ENCODE measurements at regions not wholly inside any gene's neighbourhood (a gene's known extent, or its start where the extent isn't known, plus 50 kb on each side); places are given as distances from the start of the nearest gene placed in this dataset.

- intact Hi-C loops (cut with DNase I, micrococcal nuclease): no loop called here
- DNase-seq (no peak), ATAC-seq (no peak)
Measured at GRCh38 chrX:137405449-137406140, 160.3 kb upstream of the ZIC3 start.

GRCh38 chrX:137401092-137401491 lies 164.8 kb upstream of the ZIC3 start:
- ATAC-seq: no peak
- intact Hi-C loops (cut with DNase I, micrococcal nuclease): no loop called here
- DNase-seq: no peak

GRCh38 chrX:137387646-137388045 lies 178.3 kb upstream of the ZIC3 start:
- DNase-seq (no peak), ATAC-seq (no peak)
- intact Hi-C loops (cut with DNase I, micrococcal nuclease): no loop called here

GRCh38 chrX:137366018-137366633 lies 199.8 kb upstream of the ZIC3 start:
- ATAC-seq (no peak), DNase-seq (no peak)
- intact Hi-C loops (cut with DNase I, micrococcal nuclease): no loop called here

- intact Hi-C loops (cut with DNase I, micrococcal nuclease): no loop called here
Measured at GRCh38 chrX:137363559-137363958, 202.4 kb upstream of the ZIC3 start.

GRCh38 chrX:137362583-137362982 lies 203.3 kb upstream of the ZIC3 start:
- DNase-seq (no peak), ATAC-seq (no peak)
- intact Hi-C loops (cut with DNase I, micrococcal nuclease): no loop called here

More at GRCh38 chrX:137363559-137363958, 202.4 kb upstream of the ZIC3 start:
- DNase-seq (no peak), ATAC-seq (no peak)

GRCh38 chrX:137354851-137355250 lies 211.1 kb upstream of the ZIC3 start:
- DNase-seq: no peak
- ATAC-seq: no peak
- intact Hi-C loops (cut with DNase I, micrococcal nuclease): no loop called here

GRCh38 chrX:137353404-137353803 lies 212.5 kb upstream of the ZIC3 start:
- ATAC-seq: no peak
- DNase-seq: no peak
- intact Hi-C loops (cut with DNase I, micrococcal nuclease): no loop called here

- DNase-seq (no peak), ATAC-seq (no peak)
- intact Hi-C loops (cut with DNase I, micrococcal nuclease): no loop called here
Measured at GRCh38 chrX:137352101-137352660, 213.7 kb upstream of the ZIC3 start.

- intact Hi-C loops (cut with DNase I, micrococcal nuclease): no loop called here
- DNase-seq (no peak), ATAC-seq (no peak)
Measured at GRCh38 chrX:137342969-137343368, 223.0 kb upstream of the ZIC3 start.

- intact Hi-C loops (cut with DNase I, micrococcal nuclease): no loop called here
- ATAC-seq (no peak), DNase-seq (no peak)
Measured at GRCh38 chrX:137313627-137314026, 252.3 kb upstream of the ZIC3 start.

- ATAC-seq (no peak), DNase-seq (no peak)
- intact Hi-C loops (cut with DNase I, micrococcal nuclease): no loop called here
Measured at GRCh38 chrX:137305404-137305803, 260.5 kb upstream of the ZIC3 start.

- intact Hi-C loops (cut with DNase I, micrococcal nuclease): no loop called here
- ATAC-seq: no peak
- DNase-seq: no peak
Measured at GRCh38 chrX:137297167-137297566, 263.4 kb upstream of the GPR101 start.

GRCh38 chrX:137290011-137290410 lies 256.2 kb upstream of the GPR101 start:
- ATAC-seq: no peak
- no peak for DNase-seq
- intact Hi-C loops (cut with DNase I, micrococcal nuclease): no loop called here

- intact Hi-C loops (cut with DNase I, micrococcal nuclease): no loop called here
- no peak for DNase-seq
- ATAC-seq: no peak
Measured at GRCh38 chrX:137287191-137287590, 253.4 kb upstream of the GPR101 start.

GRCh38 chrX:137286423-137286822 lies 252.6 kb upstream of the GPR101 start:
- intact Hi-C loops (cut with DNase I, micrococcal nuclease): no loop called here
- ATAC-seq (no peak), DNase-seq (no peak)

- no peak for ATAC-seq
- intact Hi-C loops (cut with DNase I, micrococcal nuclease): no loop called here
Measured at GRCh38 chrX:137278825-137279224, 245.0 kb upstream of the GPR101 start.

GRCh38 chrX:137263374-137263773 lies 229.6 kb upstream of the GPR101 start:
- intact Hi-C loops (cut with DNase I, micrococcal nuclease): no loop called here
- ATAC-seq (no peak), DNase-seq (no peak)

More at GRCh38 chrX:137278825-137279224, 245.0 kb upstream of the GPR101 start:
- no peak for DNase-seq

GRCh38 chrX:137245183-137245582 lies 211.4 kb upstream of the GPR101 start:
- ATAC-seq: no peak
- intact Hi-C loops (cut with DNase I, micrococcal nuclease): no loop called here

GRCh38 chrX:137236837-137237236 lies 203.0 kb upstream of the GPR101 start:
- ATAC-seq: no peak
- no peak for DNase-seq
- intact Hi-C loops (cut with DNase I, micrococcal nuclease): no loop called here

More at GRCh38 chrX:137245183-137245582, 211.4 kb upstream of the GPR101 start:
- no peak for DNase-seq

Data from left colon (tissue), 2 donors.